ENCODE measurements at regions not wholly inside any gene's neighbourhood (a gene's known extent, or its start where the extent isn't known, plus 50 kb on each side); places are given as distances from the start of the nearest gene placed in this dataset.

DNA sequence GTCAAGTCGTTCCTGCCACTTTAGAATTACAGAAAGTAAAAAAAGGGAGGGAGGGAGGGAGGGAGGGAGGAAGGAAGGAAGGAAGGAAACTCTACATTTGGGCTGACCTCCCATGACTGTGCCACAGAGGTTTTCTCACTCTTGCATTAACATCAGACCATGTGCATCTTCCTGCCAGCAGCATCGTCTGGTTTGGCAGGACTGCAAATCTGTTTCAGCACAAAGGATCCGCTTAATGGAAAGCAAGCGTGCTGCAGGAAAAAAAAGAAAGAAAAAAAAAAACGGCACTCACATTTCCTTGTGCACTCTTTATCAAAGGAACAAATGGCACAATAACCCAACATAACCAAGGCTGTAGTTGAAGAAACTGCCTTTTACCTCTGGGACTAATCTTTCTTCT is 148.8 kb upstream of the HES1 start:
- H3K9me3 ChIP-seq = no peaks in the 10 kb centered on the region
- DNase-seq (ENCODE audit: low spot score in 2 of 2) = no peak
- WGBS = 18% methylated on average over 5 of the region's 5 CpGs
- TF ChIP-seq POLR2AphosphoS5 (IDR thresholded peaks at IDR 0.05) (no peak), POLR2A (IDR thresholded peaks at IDR 0.05) (no peak), EP300 (IDR thresholded peaks at IDR 0.05) (no peak)
- TF ChIP-seq, protein P1, sequence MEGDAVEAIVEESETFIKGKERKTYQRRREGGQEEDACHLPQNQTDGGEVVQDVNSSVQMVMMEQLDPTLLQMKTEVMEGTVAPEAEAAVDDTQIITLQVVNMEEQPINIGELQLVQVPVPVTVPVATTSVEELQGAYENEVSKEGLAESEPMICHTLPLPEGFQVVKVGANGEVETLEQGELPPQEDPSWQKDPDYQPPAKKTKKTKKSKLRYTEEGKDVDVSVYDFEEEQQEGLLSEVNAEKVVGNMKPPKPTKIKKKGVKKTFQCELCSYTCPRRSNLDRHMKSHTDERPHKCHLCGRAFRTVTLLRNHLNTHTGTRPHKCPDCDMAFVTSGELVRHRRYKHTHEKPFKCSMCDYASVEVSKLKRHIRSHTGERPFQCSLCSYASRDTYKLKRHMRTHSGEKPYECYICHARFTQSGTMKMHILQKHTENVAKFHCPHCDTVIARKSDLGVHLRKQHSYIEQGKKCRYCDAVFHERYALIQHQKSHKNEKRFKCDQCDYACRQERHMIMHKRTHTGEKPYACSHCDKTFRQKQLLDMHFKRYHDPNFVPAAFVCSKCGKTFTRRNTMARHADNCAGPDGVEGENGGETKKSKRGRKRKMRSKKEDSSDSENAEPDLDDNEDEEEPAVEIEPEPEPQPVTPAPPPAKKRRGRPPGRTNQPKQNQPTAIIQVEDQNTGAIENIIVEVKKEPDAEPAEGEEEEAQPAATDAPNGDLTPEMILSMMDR (IDR thresholded peaks at IDR 0.05) = no peak
- H3K4me3 ChIP-seq = no peak overlapping the region
- no peaks in the 10 kb centered on the region for H3K36me3 ChIP-seq
- peaks cover 31% of the 10 kb centered on the region for H3K4me1 ChIP-seq
- no peaks in the 10 kb centered on the region for H3K27me3 ChIP-seq
- H3K27ac ChIP-seq = no peak overlapping the region

DNA sequence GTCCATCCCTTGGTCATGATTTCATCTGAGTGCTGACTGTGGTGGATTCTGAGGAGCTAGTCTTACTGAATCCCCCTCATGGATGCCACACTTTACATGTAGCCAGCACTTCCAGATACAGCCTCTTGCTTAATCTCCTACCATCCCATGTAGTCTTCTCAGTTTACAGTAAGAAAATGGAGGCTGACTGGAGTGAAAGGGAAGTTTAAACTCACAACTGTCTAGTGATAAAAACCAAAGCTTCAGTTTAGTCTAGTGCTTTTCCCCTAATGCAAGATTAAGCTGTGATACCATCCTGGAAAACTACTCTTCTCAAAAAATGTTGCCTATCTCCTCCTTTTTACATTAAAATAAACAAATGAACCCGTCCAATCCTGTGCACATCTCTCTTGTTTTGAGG is 146.8 kb upstream of the HES1 start:
- no peak overlapping the region for H3K4me3 ChIP-seq
- no peaks in the 10 kb centered on the region for H3K9me3 ChIP-seq
- TF ChIP-seq POLR2AphosphoS5 (IDR thresholded peaks at IDR 0.05) = no peak
- TF ChIP-seq, protein P1 (IDR thresholded peaks at IDR 0.05) = no peak
- no peak for TF ChIP-seq EP300 (IDR thresholded peaks at IDR 0.05)
- TF ChIP-seq POLR2A (IDR thresholded peaks at IDR 0.05) = no peak
- no peaks in the 10 kb centered on the region for H3K27me3 ChIP-seq
- 91% methylated on average over 1 of the region's 1 CpG for WGBS
- H3K4me1 ChIP-seq = peaks cover 13% of the 10 kb centered on the region
- no peaks in the 10 kb centered on the region for H3K36me3 ChIP-seq
- H3K27ac ChIP-seq = no peak overlapping the region
- no peak for DNase-seq (ENCODE audit: low spot score in 2 of 2)

DNA sequence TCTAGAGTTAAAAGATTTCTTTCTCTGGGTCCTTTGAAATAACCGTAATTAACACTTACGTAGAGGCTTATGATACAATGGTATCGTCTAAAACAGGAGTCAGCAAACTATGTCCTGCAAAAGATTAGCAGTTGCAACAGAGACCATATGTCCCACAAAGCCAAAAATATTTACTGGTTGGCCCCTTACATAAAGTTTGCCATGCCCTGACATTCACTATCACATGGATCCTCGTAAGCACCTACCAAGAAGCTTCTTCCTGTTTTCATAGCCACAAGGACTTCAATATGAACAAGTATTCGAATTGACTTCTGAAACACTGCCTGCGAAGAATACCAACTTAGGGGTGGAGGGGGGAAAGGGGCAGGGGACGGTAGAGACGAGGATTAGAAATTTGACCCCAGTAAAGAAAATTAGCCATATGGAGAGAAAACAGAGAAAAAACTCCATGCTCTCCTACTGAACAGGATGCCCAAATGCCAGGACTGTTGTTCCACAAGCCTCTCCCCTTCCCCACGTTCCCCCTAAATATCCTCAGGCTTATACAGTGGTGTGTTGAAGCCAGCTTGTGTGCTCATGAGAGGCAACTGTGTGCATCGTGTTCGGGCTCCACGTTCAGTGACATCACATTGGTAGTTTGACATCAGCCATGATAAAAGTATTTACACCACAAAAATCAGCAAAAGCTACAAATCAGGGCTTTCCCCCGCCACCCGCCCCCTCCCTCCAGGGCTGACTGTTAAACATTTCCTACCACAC is 144.1 kb upstream of the HES1 start:
- H3K9me3 ChIP-seq = no peaks in the 10 kb centered on the region
- no peak overlapping the region for H3K4me3 ChIP-seq
- no peaks in the 10 kb centered on the region for H3K27me3 ChIP-seq
- no peak for TF ChIP-seq EP300 (IDR thresholded peaks at IDR 0.05)
- TF ChIP-seq POLR2A (IDR thresholded peaks at IDR 0.05) = no peak
- TF ChIP-seq, protein P1 (IDR thresholded peaks at IDR 0.05) = no peak
- no peak for TF ChIP-seq POLR2AphosphoS5 (IDR thresholded peaks at IDR 0.05)
- peaks cover 6% of the 10 kb centered on the region for H3K4me1 ChIP-seq
- 87% methylated on average over 14 of the region's 14 CpGs for WGBS
- DNase-seq (ENCODE audit: low spot score in 2 of 2) = no peak
- no peaks in the 10 kb centered on the region for H3K36me3 ChIP-seq
- no peak overlapping the region for H3K27ac ChIP-seq

DNA sequence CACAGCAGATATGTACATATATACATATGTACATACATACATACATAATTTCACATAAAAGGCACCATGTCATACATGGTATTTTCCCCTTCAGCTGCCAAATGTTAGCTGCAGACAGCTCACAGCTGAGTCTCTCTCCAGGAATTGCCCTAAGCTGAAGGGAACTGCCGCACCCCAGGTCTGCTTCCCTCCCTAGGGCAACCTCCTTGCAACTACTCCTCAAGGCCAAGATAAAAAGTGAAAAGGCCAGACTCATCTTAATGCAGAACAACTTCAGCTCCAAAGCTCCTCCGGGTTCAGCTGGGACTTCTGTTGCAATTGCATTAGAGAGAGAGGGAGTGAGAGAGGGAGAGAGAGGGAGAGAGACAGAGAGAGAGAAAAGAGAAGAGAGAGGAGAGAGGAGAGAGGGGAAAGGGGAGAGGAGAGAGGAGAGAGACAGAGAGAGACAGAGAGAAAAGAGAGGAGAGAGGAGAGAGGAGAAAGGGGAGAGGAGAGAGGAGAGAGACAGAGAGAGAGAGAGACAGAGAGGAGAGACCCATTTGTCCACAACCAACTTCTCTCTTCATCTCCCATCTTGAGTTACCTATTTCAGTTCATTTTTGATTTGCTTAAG is 143.4 kb upstream of the HES1 start:
- WGBS = 61% methylated on average over 2 of the region's 2 CpGs
- Histone ChIP-seq H3K27ac (no peak overlapping the region), H3K27me3 (no peaks in the 10 kb centered on the region), H3K4me1 (peaks cover 8% of the 10 kb centered on the region), H3K4me3 (no peak overlapping the region), H3K36me3 (no peaks in the 10 kb centered on the region), H3K9me3 (no peaks in the 10 kb centered on the region)
- no peak for DNase-seq (ENCODE audit: low spot score in 2 of 2)
- no peak for TF ChIP-seq EP300 (IDR thresholded peaks at IDR 0.05)

DNA sequence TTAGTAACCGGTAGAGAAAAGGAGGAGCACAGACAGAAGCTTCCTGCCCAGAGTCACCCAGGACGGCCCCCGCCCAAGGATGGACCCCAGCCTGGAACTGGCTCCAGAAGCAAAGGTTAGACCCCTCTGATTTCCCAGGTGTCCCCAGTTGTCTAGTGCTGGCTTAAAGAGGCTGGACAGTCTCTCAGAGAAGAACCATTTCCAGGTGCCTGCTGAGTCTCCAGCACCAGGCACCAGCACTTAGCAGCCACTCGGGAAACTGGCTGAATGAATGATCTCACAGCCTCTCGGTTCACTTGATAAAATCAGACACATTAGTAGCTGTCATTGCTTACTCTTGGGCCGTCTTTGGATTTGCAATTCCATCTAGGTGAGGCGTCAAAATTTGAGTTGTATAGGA is 139.7 kb upstream of the HES1 start:
- H3K36me3 ChIP-seq = no peaks in the 10 kb centered on the region
- WGBS = 82% methylated on average over 7 of the region's 7 CpGs
- no peak overlapping the region for H3K4me3 ChIP-seq
- peaks cover 11% of the 10 kb centered on the region for H3K4me1 ChIP-seq
- no peak overlapping the region for H3K27ac ChIP-seq
- DNase-seq (ENCODE audit: low spot score in 2 of 2) = no peak
- H3K9me3 ChIP-seq = no peaks in the 10 kb centered on the region
- no peaks in the 10 kb centered on the region for H3K27me3 ChIP-seq
- TF ChIP-seq EP300 (IDR thresholded peaks at IDR 0.05) = no peak
- TF ChIP-seq POLR2A (IDR thresholded peaks at IDR 0.05) = no peak
- TF ChIP-seq, protein P1 (IDR thresholded peaks at IDR 0.05) = no peak
- TF ChIP-seq POLR2AphosphoS5 (IDR thresholded peaks at IDR 0.05) = no peak

All from suprapubic skin (tissue), 4 donors.